ENCODE measurements at regions not wholly inside any gene's neighbourhood (a gene's known extent, or its start where the extent isn't known, plus 50 kb on each side); places are given as distances from the start of the nearest gene placed in this dataset.

GRCh38 chr3:22940285-22940684, 262.8 kb upstream of the UBE2E2 start:
- TF ChIP-seq CTCF (IDR thresholded peaks at IDR 0.05), result no peak
- no peak for TF ChIP-seq POLR2A (IDR thresholded peaks at IDR 0.05)
